ENCODE measurements at regions not wholly inside any gene's neighbourhood (a gene's known extent, or its start where the extent isn't known, plus 50 kb on each side); places are given as distances from the start of the nearest gene placed in this dataset.

- ChIA-PET POLR2A (no interaction called here), CTCF (no interaction called here)
- H3K27ac ChIP-seq (ENCODE audit: low read depth, low read length), result no peak overlapping the region
- no peaks in the 10 kb centered on the region for H3K27me3 ChIP-seq (ENCODE audit: control insufficient read depth, insufficient read depth, low read length)
- no peaks in the 10 kb centered on the region for H3K9me3 ChIP-seq (ENCODE audit: control insufficient read depth, insufficient read depth, low read length)
- no peak for DNase-seq (ENCODE audit: low read depth, low spot score)
- TF ChIP-seq CTCF (IDR thresholded peaks at IDR 0.05; ENCODE audit: low read depth, low read length), result no peak
- H3K4me3 ChIP-seq (ENCODE audit: low read depth, low read length), result no peak overlapping the region
Measured at GRCh38 chr5:17070647-17071046, 134.6 kb upstream of the MYO10 start.

- POLR2A ChIA-PET, result no interaction called here
Measured at GRCh38 chr5:17075236-17075635, 139.1 kb upstream of the MYO10 start.

GRCh38 chr5:17076272-17076671, 140.2 kb upstream of the MYO10 start:
- no peaks in the 10 kb centered on the region for H3K9me3 ChIP-seq (ENCODE audit: control insufficient read depth, insufficient read depth, low read length)
- TF ChIP-seq CTCF (IDR thresholded peaks at IDR 0.05; ENCODE audit: low read depth, low read length), result no peak
- CTCF ChIA-PET, result interaction anchor here (0.5 kb wide), 1 partner anchor 17 kb away, joined by 4 read pairs; no protein-coding TSS in a partner anchor
- H3K27ac ChIP-seq (ENCODE audit: low read depth, low read length), result no peak overlapping the region
- H3K27me3 ChIP-seq (ENCODE audit: control insufficient read depth, insufficient read depth, low read length), result no peaks in the 10 kb centered on the region
- DNase-seq (ENCODE audit: low read depth, low spot score), result no peak
- H3K4me3 ChIP-seq (ENCODE audit: low read depth, low read length), result no peak overlapping the region
- POLR2A ChIA-PET, result no interaction called here

More at GRCh38 chr5:17075236-17075635, 139.1 kb upstream of the MYO10 start:
- H3K9me3 ChIP-seq (ENCODE audit: control insufficient read depth, insufficient read depth, low read length), result no peaks in the 10 kb centered on the region
- CTCF ChIA-PET, result no interaction called here
- no peak for DNase-seq (ENCODE audit: low read depth, low spot score)
- H3K27me3 ChIP-seq (ENCODE audit: control insufficient read depth, insufficient read depth, low read length), result no peaks in the 10 kb centered on the region
- no peak for TF ChIP-seq CTCF (IDR thresholded peaks at IDR 0.05; ENCODE audit: low read depth, low read length)
- H3K27ac ChIP-seq (ENCODE audit: low read depth, low read length), result no peak overlapping the region
- no peak overlapping the region for H3K4me3 ChIP-seq (ENCODE audit: low read depth, low read length)

- DNase-seq (ENCODE audit: low read depth, low spot score), result no peak
- TF ChIP-seq CTCF (IDR thresholded peaks at IDR 0.05; ENCODE audit: low read depth, low read length), result no peak
- Histone ChIP-seq H3K27ac (ENCODE audit: low read depth, low read length) (no peak overlapping the region), H3K9me3 (ENCODE audit: control insufficient read depth, insufficient read depth, low read length) (no peaks in the 10 kb centered on the region), H3K4me3 (ENCODE audit: low read depth, low read length) (no peak overlapping the region), H3K27me3 (ENCODE audit: control insufficient read depth, insufficient read depth, low read length) (no peaks in the 10 kb centered on the region)
- ChIA-PET CTCF (no interaction called here), POLR2A (no interaction called here)
Measured at GRCh38 chr5:17077440-17078233, 139.8 kb upstream of the BASP1 start.

GRCh38 chr5:17079562-17079961, 137.9 kb upstream of the BASP1 start:
- no peak overlapping the region for H3K27ac ChIP-seq (ENCODE audit: low read depth, low read length)
- POLR2A ChIA-PET, result no interaction called here
- DNase-seq (ENCODE audit: low read depth, low spot score), result no peak
- H3K27me3 ChIP-seq (ENCODE audit: control insufficient read depth, insufficient read depth, low read length), result no peaks in the 10 kb centered on the region
- CTCF ChIA-PET, result interaction anchor here (1.2 kb wide), 1 partner anchor 13 kb away, joined by 3 read pairs; no protein-coding TSS in a partner anchor
- no peak for TF ChIP-seq CTCF (IDR thresholded peaks at IDR 0.05; ENCODE audit: low read depth, low read length)
- no peak overlapping the region for H3K4me3 ChIP-seq (ENCODE audit: low read depth, low read length)
- no peaks in the 10 kb centered on the region for H3K9me3 ChIP-seq (ENCODE audit: control insufficient read depth, insufficient read depth, low read length)

All from AG04450 (cell line).